ENCODE measurements at regions not wholly inside any gene's neighbourhood (a gene's known extent, or its start where the extent isn't known, plus 50 kb on each side); places are given as distances from the start of the nearest gene placed in this dataset.
"Not testable (repeated sequence)": the region's sequence is repeated elsewhere in the genome, so short reads cannot be mapped to it uniquely, and the experiment has no call there.

- H3K4me3 Mint-ChIP-seq, H3K36me3 Mint-ChIP-seq, H3K4me1 Mint-ChIP-seq: not testable (repeated sequence)
- peaks cover 0 to 14% (median 7%) of the 10 kb centered on the region in 3 donors for H3K9me3 Mint-ChIP-seq
- peaks cover 14% of the 10 kb centered on the region for H3K27me3 Mint-ChIP-seq
- peak overlapping the region in 1 of 3 donors; percentile 54 for H3K27ac Mint-ChIP-seq
Observed at GRCh38 chr1:157337785-157338184, 199.6 kb upstream of the ETV3 start.

GRCh38 chr1:157335056-157335455, 196.9 kb upstream of the ETV3 start:
- Mint-ChIP-seq H3K9me3 (peaks cover 1 to 25% (median 7%) of the 10 kb centered on the region in 3 donors), H3K4me1 (peaks cover 0 to 5% (median 1%) of the 10 kb centered on the region in 3 donors), H3K4me3 (no peak overlapping the region), H3K36me3 (no peaks in the 10 kb centered on the region), H3K27me3 (peaks cover 17% of the 10 kb centered on the region), H3K27ac (no peak overlapping the region)

- Mint-ChIP-seq H3K36me3 (no peaks in the 10 kb centered on the region), H3K27me3 (peaks cover 17% of the 10 kb centered on the region), H3K4me3 (no peak overlapping the region), H3K9me3 (peaks cover 1 to 24% (median 4%) of the 10 kb centered on the region in 3 donors), H3K4me1 (peaks cover 0 to 5% (median 1%) of the 10 kb centered on the region in 3 donors), H3K27ac (no peak overlapping the region)
Observed at GRCh38 chr1:157334041-157334440, 195.8 kb upstream of the ETV3 start.

- H3K4me1 Mint-ChIP-seq, H3K27ac Mint-ChIP-seq, H3K36me3 Mint-ChIP-seq, H3K4me3 Mint-ChIP-seq: not testable (repeated sequence)
- H3K9me3 Mint-ChIP-seq = peaks cover 1 to 13% (median 3%) of the 10 kb centered on the region in 3 donors
- peaks cover 16% of the 10 kb centered on the region for H3K27me3 Mint-ChIP-seq
Observed at GRCh38 chr1:157330177-157330576, 192.0 kb upstream of the ETV3 start.

DNA sequence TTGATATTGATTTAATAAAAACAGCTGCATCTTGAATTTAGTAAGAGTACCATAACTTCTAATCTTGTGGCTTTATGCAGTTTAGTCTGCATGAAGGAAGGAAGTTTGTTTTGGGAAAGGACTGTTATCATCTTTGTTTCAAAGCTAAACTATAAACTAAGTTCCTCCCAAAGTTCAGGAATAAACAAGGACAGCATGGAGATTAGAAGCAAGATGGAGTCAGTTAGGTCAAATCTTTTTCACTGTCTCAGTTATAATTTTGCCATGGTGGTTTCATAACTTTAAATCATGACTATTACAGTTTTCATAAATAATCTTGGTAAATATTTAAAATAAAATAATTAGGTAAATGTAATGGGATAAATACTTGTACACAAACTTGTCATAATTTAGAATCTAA, 189.9 kb upstream of the ETV3 start:
- Mint-ChIP-seq H3K9me3 (peaks cover 1 to 26% (median 6%) of the 10 kb centered on the region in 3 donors), H3K27me3 (peaks cover 12% of the 10 kb centered on the region)
- H3K36me3 Mint-ChIP-seq, H3K4me1 Mint-ChIP-seq, H3K4me3 Mint-ChIP-seq, H3K27ac Mint-ChIP-seq: not testable (repeated sequence)

DNA sequence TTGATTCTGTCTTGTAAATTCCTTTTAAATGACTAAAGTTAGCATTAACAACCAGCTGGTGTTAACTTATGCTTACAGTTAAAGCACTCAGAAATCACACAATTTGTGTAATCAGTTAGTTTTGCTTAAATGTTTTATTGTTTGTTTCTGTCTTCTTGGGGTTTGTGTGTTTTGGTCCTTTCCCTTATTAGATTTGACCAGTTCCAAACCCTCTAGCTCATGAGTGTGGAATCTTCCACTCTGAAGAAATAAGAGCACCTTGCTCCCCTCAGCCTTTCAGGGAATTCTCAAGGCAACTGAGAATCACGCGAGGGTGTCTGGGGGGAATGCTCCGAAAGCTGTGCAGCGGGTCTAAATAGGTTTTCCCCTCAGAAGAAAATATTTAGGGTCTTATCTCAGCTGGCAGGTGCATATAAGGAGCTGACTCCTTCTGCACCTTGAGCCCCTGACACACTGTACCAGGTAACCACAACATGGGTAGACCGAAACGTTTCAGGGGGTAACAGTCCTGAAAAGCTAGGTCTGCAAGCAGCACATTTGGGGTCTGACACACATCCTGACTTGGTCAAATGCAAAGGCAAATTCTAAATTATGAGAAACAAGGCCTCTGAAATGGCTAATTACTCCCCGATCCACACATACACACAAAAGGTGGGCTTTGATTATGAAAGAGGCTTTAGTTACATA, 188.1 kb upstream of the ETV3 start:
- peaks cover 1% of the 10 kb centered on the region for H3K36me3 Mint-ChIP-seq
- no peak overlapping the region for H3K27ac Mint-ChIP-seq
- peaks cover 16% of the 10 kb centered on the region for H3K27me3 Mint-ChIP-seq
- H3K4me3 Mint-ChIP-seq = no peak overlapping the region
- no peaks in the 10 kb centered on the region for H3K4me1 Mint-ChIP-seq
- H3K9me3 Mint-ChIP-seq = peaks cover 4 to 29% (median 15%) of the 10 kb centered on the region in 3 donors

GRCh38 chr1:157325220-157325619, 187.0 kb upstream of the ETV3 start:
- peaks cover 5 to 24% (median 19%) of the 10 kb centered on the region in 3 donors for H3K9me3 Mint-ChIP-seq
- H3K27ac Mint-ChIP-seq = no peak overlapping the region
- no peaks in the 10 kb centered on the region for H3K4me1 Mint-ChIP-seq
- peaks cover 18% of the 10 kb centered on the region for H3K27me3 Mint-ChIP-seq
- peaks cover 1% of the 10 kb centered on the region for H3K36me3 Mint-ChIP-seq
- H3K4me3 Mint-ChIP-seq = no peak overlapping the region

DNA sequence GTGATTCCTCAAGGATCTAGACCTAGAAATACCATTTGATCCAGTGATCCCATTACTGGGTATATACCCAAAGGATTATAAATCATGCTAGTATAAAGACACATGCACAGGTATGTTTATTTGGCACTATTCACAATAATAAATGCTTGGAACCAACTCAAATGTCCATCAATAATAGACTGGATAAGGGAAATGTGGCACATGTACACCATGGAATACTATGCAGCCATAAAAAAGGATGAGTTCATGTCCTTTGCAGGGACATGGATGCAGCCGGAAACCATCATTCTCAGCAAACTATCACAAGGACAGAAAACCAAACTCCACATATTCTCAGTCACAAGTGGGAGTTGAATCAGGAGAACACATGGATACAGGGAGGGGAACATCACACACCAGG, 183.8 kb upstream of the ETV3 start:
- peaks cover 5 to 46% (median 32%) of the 10 kb centered on the region in 3 donors for H3K9me3 Mint-ChIP-seq
- not testable (repeated sequence) for H3K36me3 Mint-ChIP-seq, H3K27ac Mint-ChIP-seq, H3K4me1 Mint-ChIP-seq
- peak overlapping the region in 1 of 4 donors; percentile 18 for H3K4me3 Mint-ChIP-seq
- peaks cover 19% of the 10 kb centered on the region for H3K27me3 Mint-ChIP-seq

GRCh38 chr1:157319567-157319966, 181.4 kb upstream of the ETV3 start:
- peaks cover 25% of the 10 kb centered on the region for H3K27me3 Mint-ChIP-seq
- no peak overlapping the region for H3K4me3 Mint-ChIP-seq
- no peaks in the 10 kb centered on the region for H3K4me1 Mint-ChIP-seq
- H3K27ac Mint-ChIP-seq = no peak overlapping the region
- peaks cover 6 to 50% (median 30%) of the 10 kb centered on the region in 3 donors for H3K9me3 Mint-ChIP-seq
- peaks cover 6% of the 10 kb centered on the region for H3K36me3 Mint-ChIP-seq

GRCh38 chr1:157317229-157317628, 179.0 kb upstream of the ETV3 start:
- peaks cover 38% of the 10 kb centered on the region for H3K27me3 Mint-ChIP-seq
- not testable (repeated sequence) for H3K27ac Mint-ChIP-seq, H3K4me1 Mint-ChIP-seq, H3K36me3 Mint-ChIP-seq, H3K4me3 Mint-ChIP-seq
- peaks cover 6 to 44% (median 24%) of the 10 kb centered on the region in 3 donors for H3K9me3 Mint-ChIP-seq

DNA sequence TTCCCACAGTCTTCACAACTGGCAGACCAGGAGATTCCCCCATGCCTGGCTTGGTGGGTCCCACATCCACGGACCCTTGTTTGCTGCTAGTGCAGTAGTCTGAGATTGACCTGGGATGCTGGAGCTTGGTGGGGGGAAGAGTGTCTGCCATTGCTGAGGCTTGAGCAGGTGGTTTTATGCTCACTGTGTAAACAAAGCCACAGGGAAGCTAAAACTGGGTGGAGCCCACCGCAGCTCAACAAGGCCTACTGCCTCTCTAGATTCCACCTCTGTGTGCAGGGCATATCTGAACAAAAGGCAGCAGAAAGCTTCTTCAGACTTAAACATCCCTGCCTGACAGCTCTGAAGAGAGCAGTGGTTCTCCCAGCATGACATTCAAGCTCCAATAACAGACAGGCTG, 177.3 kb upstream of the ETV3 start:
- no peak overlapping the region for H3K27ac Mint-ChIP-seq
- H3K4me1 Mint-ChIP-seq = peaks cover 0 to 4% (median 0%) of the 10 kb centered on the region in 3 donors
- no peak overlapping the region for H3K4me3 Mint-ChIP-seq
- peaks cover 6% of the 10 kb centered on the region for H3K36me3 Mint-ChIP-seq
- peaks cover 34% of the 10 kb centered on the region for H3K27me3 Mint-ChIP-seq
- H3K9me3 Mint-ChIP-seq = peaks cover 3 to 39% (median 17%) of the 10 kb centered on the region in 3 donors

GRCh38 chr1:157314408-157314807, 176.2 kb upstream of the ETV3 start:
- Mint-ChIP-seq H3K27ac (no peak overlapping the region), H3K4me1 (peaks cover 0 to 4% (median 0%) of the 10 kb centered on the region in 3 donors), H3K4me3 (no peak overlapping the region), H3K9me3 (peaks cover 2 to 29% (median 15%) of the 10 kb centered on the region in 3 donors), H3K27me3 (peaks cover 38% of the 10 kb centered on the region), H3K36me3 (peaks cover 6% of the 10 kb centered on the region)

DNA sequence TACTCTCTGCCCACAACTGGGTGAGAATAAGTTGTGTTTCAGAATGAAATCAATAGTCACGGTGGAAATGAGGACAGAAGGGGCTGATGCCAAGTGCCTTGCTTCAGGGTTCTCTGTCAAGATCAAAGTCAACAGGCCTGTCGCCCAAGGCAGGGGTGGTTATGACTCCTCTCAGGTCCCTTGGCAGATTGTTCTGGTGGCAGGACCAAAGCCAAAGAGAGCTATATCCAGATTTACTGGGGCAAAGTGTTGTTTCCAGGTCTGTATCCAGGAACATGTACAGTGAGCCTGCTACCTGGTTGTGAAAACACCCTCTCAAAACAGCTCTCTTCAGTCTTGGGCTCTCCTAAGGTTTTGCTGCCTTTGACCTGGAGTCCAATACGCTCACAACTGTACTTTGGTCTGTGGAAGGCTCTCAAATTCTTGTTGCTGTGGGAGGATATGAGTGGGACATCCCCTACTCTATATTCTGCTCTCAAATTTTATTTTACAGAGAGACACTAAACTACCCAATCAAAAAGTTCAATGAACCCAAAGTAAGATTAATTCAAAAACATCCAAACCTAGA, 175.1 kb upstream of the ETV3 start:
- H3K4me3 Mint-ChIP-seq = no peak overlapping the region

DNA sequence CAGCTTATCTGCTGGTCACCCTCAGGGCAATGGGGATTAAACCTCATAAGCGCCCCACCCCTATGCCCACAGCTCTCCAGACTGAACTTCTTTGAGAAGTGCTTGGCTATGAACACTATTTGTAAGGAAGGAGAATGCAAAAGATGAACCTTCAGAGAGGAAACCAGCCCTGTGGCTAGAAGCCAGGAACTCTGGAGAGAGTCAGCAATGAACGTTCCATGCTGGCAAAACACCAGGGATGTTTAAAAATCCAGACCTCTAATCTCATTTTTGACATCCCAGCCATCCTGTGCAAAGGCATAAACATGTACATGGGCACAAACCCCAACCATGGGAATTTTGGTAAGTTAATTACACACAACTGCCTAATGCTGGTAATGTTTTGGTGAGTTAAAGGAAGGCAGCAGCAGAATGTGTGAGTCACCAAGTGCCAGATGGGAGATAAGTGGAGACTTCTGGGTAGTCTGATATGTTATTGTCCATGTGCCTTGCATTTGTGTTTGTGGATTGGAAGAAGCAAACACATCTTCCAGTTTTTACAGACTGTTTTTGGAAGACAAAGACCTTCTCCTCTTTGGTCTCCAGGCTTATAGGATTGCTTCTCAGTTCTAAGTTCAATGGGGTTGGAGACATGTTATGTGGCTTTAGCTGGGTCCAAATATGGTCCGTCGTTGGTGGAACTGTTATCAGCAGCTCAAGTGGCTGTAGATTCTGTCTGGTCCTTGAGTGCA, 174.1 kb upstream of the ETV3 start:
- Mint-ChIP-seq H3K4me3 (no peak overlapping the region), H3K36me3 (peaks cover 4% of the 10 kb centered on the region), H3K27me3 (peaks cover 40% of the 10 kb centered on the region), H3K9me3 (peaks cover 2 to 12% (median 3%) of the 10 kb centered on the region in 3 donors), H3K4me1 (peaks cover 0 to 7% (median 0%) of the 10 kb centered on the region in 3 donors), H3K27ac (peak overlapping the region in 1 of 3 donors; percentile 86)

More for the DNA sequence above, 175.1 kb upstream of the ETV3 start:
- peaks cover 39% of the 10 kb centered on the region for H3K27me3 Mint-ChIP-seq
- peaks cover 4% of the 10 kb centered on the region for H3K36me3 Mint-ChIP-seq
- peaks cover 2 to 22% (median 9%) of the 10 kb centered on the region in 3 donors for H3K9me3 Mint-ChIP-seq
- H3K27ac Mint-ChIP-seq = no peak overlapping the region
- peaks cover 0 to 4% (median 0%) of the 10 kb centered on the region in 3 donors for H3K4me1 Mint-ChIP-seq

DNA sequence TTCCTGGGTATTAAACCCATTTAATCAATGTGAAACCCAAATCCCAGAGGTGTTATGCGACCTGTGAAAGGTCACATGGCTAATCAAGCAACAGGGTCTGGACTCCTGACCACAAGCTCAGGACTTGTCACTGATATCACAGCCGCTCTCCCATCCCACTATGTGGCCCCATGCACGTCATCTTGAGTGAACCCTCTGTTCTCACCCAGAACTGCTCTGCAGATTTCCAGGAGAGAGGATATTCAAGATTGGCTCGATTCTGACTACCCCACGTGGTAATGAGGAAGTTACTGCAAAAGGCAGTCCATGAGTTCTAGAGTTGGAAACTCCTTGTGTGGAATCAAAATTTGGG, 173.5 kb upstream of the ETV3 start:
- peaks cover 0 to 7% (median 0%) of the 10 kb centered on the region in 3 donors for H3K4me1 Mint-ChIP-seq
- H3K27ac Mint-ChIP-seq = no peak overlapping the region
- peaks cover 39% of the 10 kb centered on the region for H3K27me3 Mint-ChIP-seq
- H3K36me3 Mint-ChIP-seq = peaks cover 3% of the 10 kb centered on the region
- H3K4me3 Mint-ChIP-seq = no peak overlapping the region
- H3K9me3 Mint-ChIP-seq = peaks cover 2 to 9% (median 3%) of the 10 kb centered on the region in 3 donors
